Stomach (tissue), 8 donors: ENCODE measurements at regions not wholly inside any gene's neighbourhood (a gene's known extent, or its start where the extent isn't known, plus 50 kb on each side); places are given as distances from the start of the nearest gene placed in this dataset.

Experiments
- DNase-seq, 2 donors: peaks; one replicate each; pipeline versions ENCODE4 v3.0.0 to v3.0.0-alpha.2; 2013 to 2019
- H3K27ac ChIP-seq, 5 donors: fragments of 200-600 bp in 4 of 5; sonication (generic) in 4 of 5; one replicate each; pipeline ENCODE4 v1.5.1; 2013 to 2019; ENCODE audit warnings: mild to moderate bottlenecking in 1 of 5, moderate library complexity in 1 of 5
- H3K27me3 ChIP-seq, 3 donors: fragments of 200-600 bp; sonication (generic); one replicate each; pipeline ENCODE4 v1.5.1; 2017 to 2019; ENCODE audit warnings: mixed run types in 1 of 3
- H3K36me3 ChIP-seq, 4 donors: fragments of 200-600 bp; sonication (generic); 1 replicate in 3 of 4; 2 replicates in 1 of 4; pipeline ENCODE4 v1.5.1; 2016 to 2019
- H3K4me1 ChIP-seq, 4 donors: fragments of 200-600 bp; sonication (generic); one replicate each; pipeline ENCODE4 v1.5.1; 2016 to 2019
- H3K4me3 ChIP-seq, 4 donors: fragments of 200-600 bp; sonication (generic) in 3 of 4; one replicate each; pipeline ENCODE4 v1.5.1; 2016 to 2019; ENCODE audit warnings: mild to moderate bottlenecking in 1 of 4
- H3K9me3 ChIP-seq, 4 donors: fragments of 200-600 bp; sonication (generic); one replicate each; pipeline ENCODE4 v1.5.1; 2016 to 2019
- CTCF ChIP-seq, 7 experiments: fragments of 450-650 bp in 4 of 7; fragments of 200-600 bp in 3 of 7; sonication (generic) in 3 of 7; IDR thresholded peaks; one replicate each; pipeline ENCODE4 v1.5.1; 2016 to 2019; ENCODE audit warnings: antibody characterized with exemption in 7 of 7, control low read depth in 2 of 7, mild to moderate bottlenecking in 1 of 7
- EP300 ChIP-seq: sonication (generic); formaldehyde crosslinking; IDR thresholded peaks from one replicate; pipeline ENCODE4 v1.6.1; 2017; ENCODE audit warnings: antibody characterized with exemption
- POLR2A ChIP-seq, 4 donors: fragments of 450-650 bp; IDR thresholded peaks; one replicate each; pipeline ENCODE4 v1.6.1; 2016; ENCODE audit warnings: antibody characterized with exemption in 4 of 4, control low read depth in 2 of 4, mild to moderate bottlenecking in 1 of 4, moderate library complexity in 1 of 4
- POLR2AphosphoS5 ChIP-seq, 3 donors: sonication (generic); formaldehyde crosslinking; IDR thresholded peaks; one replicate each; pipeline ENCODE4 v1.6.1; 2016; ENCODE audit warnings: antibody characterized with exemption in 3 of 3
- WGBS, 5 donors: extraction: QIAGEN DNeasy Blood & Tissue Kit in 3 of 5; methylation state at CpG; one replicate each; pipeline versions ENCODE4 v1.1.5 to v1.1.7; 2013 to 2018; 5-methylcytosine and 5-hydroxymethylcytosine counted together
- intact Hi-C: fragments of 100-400 bp; cut with DNase I; formaldehyde crosslinking; loops from one replicate; pipeline ENCODE4 v1.15.1; 2023; ENCODE audit warnings: low total_unique reads
- donor health status: healthy with polysubstance abuse.
- donor health status: Bipolar disorder and iron deficiency.
- donor health status: healthy.

GRCh38 chr12:87169010-87169409 lies 860.2 kb downstream of the C12orf50 start:
- no peak for DNase-seq
- Histone ChIP-seq H3K27ac (no peak overlapping the region), H3K9me3 (peaks cover 0 to 23% (median 10%) of the 10 kb centered on the region in 4 donors), H3K4me3 (no peak overlapping the region), H3K27me3 (no peaks in the 10 kb centered on the region), H3K4me1 (peaks cover 0 to 6% (median 0%) of the 10 kb centered on the region in 4 donors), H3K36me3 (no peaks in the 10 kb centered on the region)
- intact Hi-C loops = no loop called here
- TF ChIP-seq CTCF (IDR thresholded peaks at IDR 0.05) (no peak), POLR2AphosphoS5 (IDR thresholded peaks at IDR 0.05) (no peak), EP300 (no peak), POLR2A (IDR thresholded peaks at IDR 0.05) (no peak)

GRCh38 chr12:87165733-87166375 lies 863.3 kb downstream of the C12orf50 start:
- intact Hi-C loops = no loop called here
- H3K27me3 ChIP-seq = no peaks in the 10 kb centered on the region
- DNase-seq = no peak
- peaks cover 0 to 18% (median 10%) of the 10 kb centered on the region in 4 donors for H3K9me3 ChIP-seq
- TF ChIP-seq EP300 (no peak), POLR2A (IDR thresholded peaks at IDR 0.05) (no peak), POLR2AphosphoS5 (IDR thresholded peaks at IDR 0.05) (no peak), CTCF (IDR thresholded peaks at IDR 0.05) (no peak)
- no peak overlapping the region for H3K27ac ChIP-seq
- peaks cover 0 to 5% (median 0%) of the 10 kb centered on the region in 4 donors for H3K4me1 ChIP-seq
- H3K4me3 ChIP-seq = no peak overlapping the region
- WGBS, 5 donors = 93 to 99% (median 96%) methylated on average over 3 of the region's 3 CpGs
- no peaks in the 10 kb centered on the region for H3K36me3 ChIP-seq

- Histone ChIP-seq H3K4me3 (no peak overlapping the region), H3K4me1 (no peaks in the 10 kb centered on the region), H3K27ac (no peak overlapping the region), H3K27me3 (no peaks in the 10 kb centered on the region), H3K36me3 (no peaks in the 10 kb centered on the region), H3K9me3 (peaks cover 0 to 18% (median 10%) of the 10 kb centered on the region in 4 donors)
- TF ChIP-seq CTCF (IDR thresholded peaks at IDR 0.05) (no peak), POLR2A (IDR thresholded peaks at IDR 0.05) (no peak), POLR2AphosphoS5 (IDR thresholded peaks at IDR 0.05) (no peak), EP300 (no peak)
- 48 to 73% (median 53%) methylated on average over 1 of the region's 1 CpG for WGBS, 5 donors
- DNase-seq = no peak
- intact Hi-C loops = no loop called here
These were observed 866.1 kb downstream of the C12orf50 start for GRCh38 chr12:87163122-87163521.

GRCh38 chr12:87160848-87161601 lies 868.2 kb downstream of the C12orf50 start:
- H3K4me3 ChIP-seq = no peak overlapping the region
- peaks cover 0 to 12% (median 8%) of the 10 kb centered on the region in 4 donors for H3K9me3 ChIP-seq
- no peaks in the 10 kb centered on the region for H3K27me3 ChIP-seq

More at GRCh38 chr12:87160848-87161601, 868.2 kb downstream of the C12orf50 start:
- Histone ChIP-seq H3K4me1 (no peaks in the 10 kb centered on the region), H3K36me3 (no peaks in the 10 kb centered on the region), H3K27ac (no peak overlapping the region)
- no peak for DNase-seq
- intact Hi-C loops = no loop called here
- 21 to 61% (median 54%) methylated on average over 1 of the region's 1 CpG for WGBS, 5 donors
- TF ChIP-seq POLR2AphosphoS5 (IDR thresholded peaks at IDR 0.05) = no peak
- no peak for TF ChIP-seq CTCF (IDR thresholded peaks at IDR 0.05)
- no peak for TF ChIP-seq POLR2A (IDR thresholded peaks at IDR 0.05)
- no peak for TF ChIP-seq EP300
